Vagina (tissue), 2 donors: ENCODE measurements at regions not wholly inside any gene's neighbourhood (a gene's known extent, or its start where the extent isn't known, plus 50 kb on each side); places are given as distances from the start of the nearest gene placed in this dataset. TPM values are rescaled to one million over a fixed set of nuclear protein-coding genes. Genes with fewer than 3 reads are reported as not detected.

Experiments
- DNase-seq, 2 donors: peaks; one replicate each; pipeline ENCODE4 v3.0.0-alpha.2; 2017; ENCODE audit errors: extremely low spot score in 2 of 2
- H3K27ac ChIP-seq: fragments of 200-600 bp; sonication (generic); one replicate; pipeline ENCODE4 v1.5.1; 2019
- H3K27me3 ChIP-seq: fragments of 200-600 bp; sonication (generic); one replicate; pipeline ENCODE4 v1.5.1; 2019
- H3K36me3 ChIP-seq, 2 donors: fragments of 200-600 bp; sonication (generic); one replicate each; pipeline ENCODE4 v1.5.1; 2017 to 2019
- H3K4me1 ChIP-seq: fragments of 200-600 bp; sonication (generic); one replicate; pipeline ENCODE4 v1.5.1; 2019
- H3K4me3 ChIP-seq, 2 donors: fragments of 200-600 bp; sonication (generic); 1 replicate in 1 of 2; 2 replicates in 1 of 2; pipeline ENCODE4 v1.5.1; 2016 to 2019
- H3K9me3 ChIP-seq: fragments of 200-600 bp; sonication (generic); one replicate; pipeline ENCODE4 v1.5.1; 2019
- CTCF ChIP-seq, 3 experiments: fragments of 450-650 bp in 2 of 3; fragments of 200-600 bp in 1 of 3; sonication (generic) in 1 of 3; IDR thresholded peaks; one replicate each; pipeline ENCODE4 v1.5.1; 2017 to 2019; ENCODE audit warnings: antibody characterized with exemption in 3 of 3, mild to moderate bottlenecking in 2 of 3, moderate library complexity in 2 of 3
- POLR2A ChIP-seq, 2 donors: fragments of 450-650 bp; IDR thresholded peaks; one replicate each; pipeline ENCODE4 v1.6.1; 2017; ENCODE audit warnings: antibody characterized with exemption in 2 of 2, mild to moderate bottlenecking in 2 of 2, moderate library complexity in 2 of 2
- POLR2AphosphoS5 ChIP-seq, 2 donors: sonication (generic); formaldehyde crosslinking; IDR thresholded peaks; one replicate each; pipeline ENCODE4 v1.9.0; 2017; ENCODE audit warnings: antibody characterized with exemption in 2 of 2, mild to moderate bottlenecking in 2 of 2, low read depth in 1 of 2; ENCODE audit not compliant: insufficient read depth in 1 of 2
- intact Hi-C: fragments of 100-400 bp; cut with DNase I; formaldehyde crosslinking; loops from one replicate; pipeline ENCODE4 v1.15.1; 2023
- microRNA-seq: library from miRNA; unstranded; fragments of <30 nt; microRNA quantifications from one replicate; pipeline ENCODE4, GENCODE V29; 2017; ENCODE audit warnings: borderline number of aligned reads, borderline replicate concordance
- small RNA-seq: library from RNA; depleted of rRNA; stranded (forward); fragments of <200 nt; gene quantifications from one replicate; pipeline ENCODE3, GENCODE V24; 2016

DNA sequence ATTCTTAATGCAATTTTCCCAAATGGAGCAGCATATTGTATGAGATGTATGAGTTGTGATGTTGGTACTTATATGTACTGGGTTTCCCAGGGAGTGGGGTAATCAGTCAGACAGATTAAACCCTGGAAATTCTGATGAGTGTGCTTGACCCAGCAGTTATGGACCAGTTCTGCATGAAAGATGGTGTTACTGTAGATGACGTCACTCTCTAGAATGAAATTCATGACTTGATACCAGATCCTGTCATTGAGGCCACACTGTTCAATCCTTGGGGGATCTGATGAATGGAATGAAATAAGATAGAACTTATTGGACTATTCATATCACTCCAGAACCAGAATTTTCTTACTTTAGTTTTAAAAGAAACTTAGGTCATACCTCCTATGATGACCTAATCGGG is 534.3 kb downstream of the PLXDC2 start:
- H3K27me3 ChIP-seq: no peaks in the 10 kb centered on the region
- H3K4me1 ChIP-seq: no peaks in the 10 kb centered on the region
- H3K9me3 ChIP-seq: no peaks in the 10 kb centered on the region
- H3K36me3 ChIP-seq: no peaks in the 10 kb centered on the region
- TF ChIP-seq CTCF (IDR thresholded peaks at IDR 0.05): no peak
- TF ChIP-seq POLR2AphosphoS5 (IDR thresholded peaks at IDR 0.05; ENCODE audit: insufficient read depth in 1 of 2, low read depth in 1 of 2): no peak
- TF ChIP-seq POLR2A (IDR thresholded peaks at IDR 0.05): no peak
- no peak for DNase-seq
- no peak overlapping the region for H3K4me3 ChIP-seq
- intact Hi-C loops: no loop called here
- no peak overlapping the region for H3K27ac ChIP-seq

DNA sequence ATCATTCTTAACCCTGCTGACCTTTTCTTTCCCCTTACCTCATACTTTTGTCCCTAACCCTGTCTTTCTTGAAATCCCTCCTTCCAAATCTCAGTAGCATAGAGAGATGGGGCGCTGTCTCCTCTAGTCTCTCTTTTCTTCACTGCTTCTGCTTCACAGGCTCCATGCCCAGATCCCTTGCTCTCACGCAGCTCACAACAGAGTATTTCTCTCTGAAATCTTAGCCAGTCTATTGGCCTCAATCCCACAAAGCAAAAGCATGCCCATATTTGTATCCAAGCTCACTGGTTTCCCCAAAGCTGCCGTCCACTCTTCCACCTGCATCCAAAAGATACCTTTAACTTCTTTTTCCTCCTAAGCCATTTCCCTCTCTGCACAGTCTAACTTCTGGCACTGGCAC is 526.8 kb downstream of the PLXDC2 start:
- no peak for DNase-seq

More for the DNA sequence above, 526.8 kb downstream of the PLXDC2 start:
- H3K4me1 ChIP-seq: no peaks in the 10 kb centered on the region
- TF ChIP-seq POLR2AphosphoS5 (IDR thresholded peaks at IDR 0.05; ENCODE audit: insufficient read depth in 1 of 2, low read depth in 1 of 2) (no peak), CTCF (IDR thresholded peaks at IDR 0.05) (no peak), POLR2A (IDR thresholded peaks at IDR 0.05) (no peak)
- no peaks in the 10 kb centered on the region for H3K27me3 ChIP-seq
- H3K9me3 ChIP-seq: no peaks in the 10 kb centered on the region
- no peak overlapping the region for H3K4me3 ChIP-seq
- intact Hi-C loops: no loop called here
- no peak overlapping the region for H3K27ac ChIP-seq
- H3K36me3 ChIP-seq: no peaks in the 10 kb centered on the region

Small RNA genes lying in the stretch of these regions (microRNA-seq; reads per million reads assigned to microRNA genes)
- not detected for gene MIR4675

Small RNA genes lying in the stretch of these regions (small RNA-seq; reads per million reads assigned to genes)
- not detected for gene AL590032.1
- not detected for gene MIR4675
